OCI-LY7 (cell line): ENCODE measurements at regions not wholly inside any gene's neighbourhood (a gene's known extent, or its start where the extent isn't known, plus 50 kb on each side); places are given as distances from the start of the nearest gene placed in this dataset.

Source experiments
- BruUV-seq: library from RNA; stranded (reverse); fragments of 400-500 nt; replicated peaks from 2 replicates; lab custom pipeline; 2021; lab: Mats Ljungman, UMichigan
- CTCF ChIA-PET: fragments of 300-600 bp; sonication (Branson Sonifier 250); formaldehyde crosslinking; loops from one replicate; lab custom pipeline; 2022; ENCODE audit warnings: antibody characterized with exemption; ENCODE audit not compliant: unreplicated experiment; lab: Charles Lee
- POLR2A ChIA-PET: fragments of 300-600 bp; sonication (Branson Sonifier 250); formaldehyde crosslinking; loops from one replicate; lab custom pipeline; 2022; ENCODE audit warnings: antibody characterized with exemption; lab: Charles Lee
- DNase-seq: peaks from one replicate; pipeline ENCODE4 v3.0.0-alpha.2; 2015; ENCODE audit warnings: low spot score
- H2AFZ ChIP-seq: fragments of 200-600 bp; sonication (generic), shearing (Covaris generic); 2 replicates; pipeline ENCODE4 v1.6.1; 2014; ENCODE audit warnings: mild to moderate bottlenecking, antibody characterized with exemption, low read length, moderate library complexity
- H3K27ac ChIP-seq: fragments of 200-600 bp; sonication (generic); 2 replicates; pipeline ENCODE4 v1.5.1; 2014; ENCODE audit warnings: mixed run types, low read depth, mild to moderate bottlenecking, moderate library complexity, low read length, inconsistent platforms; ENCODE audit not compliant: poor library complexity, severe bottlenecking
- H3K36me3 ChIP-seq: fragments of 200-600 bp; sonication (generic); 2 replicates; pipeline ENCODE4 v1.6.1; 2014; ENCODE audit warnings: mild to moderate bottlenecking, antibody characterized with exemption, low read length, moderate library complexity, mixed read lengths; ENCODE audit not compliant: insufficient read depth
- H3K4me1 ChIP-seq: fragments of 200-600 bp; sonication (generic); 2 replicates; pipeline ENCODE4 v1.5.1; 2014; ENCODE audit warnings: mild to moderate bottlenecking, low read length; ENCODE audit not compliant: insufficient read depth, poor library complexity, severe bottlenecking
- H3K4me2 ChIP-seq: fragments of 200-600 bp; sonication (generic); 2 replicates; pipeline ENCODE4 v1.6.1; 2014; ENCODE audit warnings: mild to moderate bottlenecking, low read length
- H3K4me3 ChIP-seq: fragments of 200-600 bp; sonication (generic); 2 replicates; pipeline ENCODE4 v1.5.1; 2014; ENCODE audit warnings: mild to moderate bottlenecking, low read depth, low read length; ENCODE audit not compliant: poor library complexity, severe bottlenecking
- H3K79me2 ChIP-seq: fragments of 200-600 bp; sonication (generic); 2 replicates; pipeline ENCODE4 v1.6.1; 2016; ENCODE audit warnings: low read depth, mild to moderate bottlenecking, low read length, moderate library complexity, mixed read lengths; ENCODE audit not compliant: insufficient read depth
- H3K9me2 ChIP-seq: fragments of 200-600 bp; sonication (generic); 2 replicates; pipeline ENCODE4 v1.6.1; 2016; ENCODE audit warnings: mild to moderate bottlenecking, low read length, mixed read lengths; ENCODE audit not compliant: insufficient read depth
- H3K9me3 ChIP-seq: fragments of 200-600 bp; sonication (generic); 2 replicates; pipeline ENCODE4 v1.6.1; 2014; ENCODE audit warnings: mild to moderate bottlenecking, mixed run types, low read length, mixed read lengths
- H4K20me1 ChIP-seq: fragments of 200-600 bp; sonication (generic); 2 replicates; pipeline ENCODE4 v1.6.1; 2014; ENCODE audit warnings: mild to moderate bottlenecking, antibody characterized with exemption, low read length, moderate library complexity, mixed read lengths; ENCODE audit not compliant: insufficient read depth
- CTCF ChIP-seq: fragments of 200-600 bp; sonication (generic); conservative IDR thresholded peaks from 2 replicates; pipeline ENCODE4 v1.5.1; 2014; ENCODE audit warnings: mild to moderate bottlenecking, antibody characterized with exemption, low read length, moderate library complexity, mixed read lengths
- EZH2phosphoT487 ChIP-seq: fragments of 200-600 bp; sonication (generic); IDR thresholded peaks from 2 replicates; pipeline ENCODE4 v1.6.1; 2018; ENCODE audit warnings: low read depth, borderline replicate concordance, mild to moderate bottlenecking, mixed run types, antibody characterized with exemption, low read length, moderate library complexity, mixed read lengths
- intact Hi-C: fragments of 100-400 bp; cut with micrococcal nuclease; formaldehyde crosslinking; loops from one replicate; pipeline ENCODE4 v1.10.0; 2022; ENCODE audit not compliant: unreplicated experiment

DNA sequence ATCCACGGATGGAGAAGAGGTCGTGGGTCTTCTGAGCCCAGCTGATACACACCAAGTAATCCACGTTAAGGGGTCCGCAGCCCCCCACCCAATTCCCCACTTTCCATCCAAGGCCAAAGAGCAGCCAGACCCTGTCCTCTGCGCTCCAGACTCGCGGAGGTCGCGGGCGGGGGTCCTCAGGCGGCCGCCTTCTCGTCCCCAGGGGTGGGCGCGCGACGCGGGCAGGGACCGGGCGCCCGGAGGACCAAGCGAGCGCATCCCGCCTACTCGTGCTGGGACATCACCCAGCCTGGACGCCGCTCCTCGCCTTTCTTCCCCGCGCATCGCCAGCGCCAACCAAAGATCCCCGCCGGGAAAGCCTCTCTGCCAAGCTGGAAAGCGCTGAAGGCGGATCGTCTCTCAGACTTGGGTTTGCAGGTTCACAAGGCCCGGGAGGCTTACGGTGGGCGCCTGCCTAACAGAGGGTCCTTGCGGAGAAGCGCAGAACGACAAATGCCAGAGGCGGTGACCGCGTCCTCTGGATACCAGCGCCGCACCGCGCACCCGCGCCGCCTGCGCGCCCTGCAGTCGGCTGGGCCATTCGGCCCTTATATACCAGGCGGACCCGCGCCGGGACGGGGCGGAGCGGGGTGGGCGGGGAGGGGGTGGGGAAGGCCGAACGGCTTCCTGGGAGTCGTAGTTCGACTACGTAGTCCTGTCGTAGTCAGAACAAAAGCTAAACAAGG is 471.6 kb downstream of the SOX9 start:
- POLR2A ChIA-PET, result no interaction called here
- Histone ChIP-seq H4K20me1 (no peaks in the 10 kb centered on the region), H3K4me3 (no peak overlapping the region), H3K36me3 (no peaks in the 10 kb centered on the region), H2AFZ (no peak overlapping the region), H3K27ac (no peak overlapping the region), H3K9me3 (no peaks in the 10 kb centered on the region), H3K79me2 (no peaks in the 10 kb centered on the region), H3K4me2 (no peak overlapping the region), H3K9me2 (no peaks in the 10 kb centered on the region), H3K4me1 (no peaks in the 10 kb centered on the region)
- BruUV-seq, result no TSS peak
- intact Hi-C loops, result no loop called here
- TF ChIP-seq EZH2phosphoT487, result no peak
- no peak for TF ChIP-seq CTCF
- no peak for DNase-seq
- CTCF ChIA-PET, result no interaction called here

GRCh38 chr17:72592967-72593325 is 472.1 kb downstream of the SOX9 start:
- Histone ChIP-seq H2AFZ (no peak overlapping the region), H3K4me1 (no peaks in the 10 kb centered on the region), H4K20me1 (no peaks in the 10 kb centered on the region), H3K27ac (no peak overlapping the region), H3K4me3 (no peak overlapping the region), H3K36me3 (no peaks in the 10 kb centered on the region), H3K79me2 (no peaks in the 10 kb centered on the region), H3K4me2 (no peak overlapping the region), H3K9me3 (no peaks in the 10 kb centered on the region), H3K9me2 (no peaks in the 10 kb centered on the region)
- intact Hi-C loops, result no loop called here
- ChIA-PET POLR2A (no interaction called here), CTCF (no interaction called here)
- no TSS peak for BruUV-seq
- TF ChIP-seq EZH2phosphoT487 (no peak), CTCF (no peak)
- no peak for DNase-seq

- CTCF ChIA-PET, result no interaction called here
Observed at GRCh38 chr17:72594248-72594647, 473.4 kb downstream of the SOX9 start.

More at GRCh38 chr17:72594248-72594647, 473.4 kb downstream of the SOX9 start:
- Histone ChIP-seq H3K79me2 (no peaks in the 10 kb centered on the region), H2AFZ (no peak overlapping the region), H3K4me1 (no peaks in the 10 kb centered on the region), H4K20me1 (no peaks in the 10 kb centered on the region), H3K36me3 (no peaks in the 10 kb centered on the region), H3K9me2 (no peaks in the 10 kb centered on the region), H3K27ac (no peak overlapping the region), H3K4me2 (no peak overlapping the region), H3K4me3 (no peak overlapping the region), H3K9me3 (no peaks in the 10 kb centered on the region)
- BruUV-seq, result no TSS peak
- DNase-seq, result no peak
- intact Hi-C loops, result no loop called here
- POLR2A ChIA-PET, result interaction anchor here (1.1 kb wide), 1 partner anchor 16 kb away, joined by 4 read pairs; no protein-coding TSS in a partner anchor
- TF ChIP-seq CTCF (no peak), EZH2phosphoT487 (no peak)
